ENCODE measurements at regions not wholly inside any gene's neighbourhood (a gene's known extent, or its start where the extent isn't known, plus 50 kb on each side); places are given as distances from the start of the nearest gene placed in this dataset.

DNA sequence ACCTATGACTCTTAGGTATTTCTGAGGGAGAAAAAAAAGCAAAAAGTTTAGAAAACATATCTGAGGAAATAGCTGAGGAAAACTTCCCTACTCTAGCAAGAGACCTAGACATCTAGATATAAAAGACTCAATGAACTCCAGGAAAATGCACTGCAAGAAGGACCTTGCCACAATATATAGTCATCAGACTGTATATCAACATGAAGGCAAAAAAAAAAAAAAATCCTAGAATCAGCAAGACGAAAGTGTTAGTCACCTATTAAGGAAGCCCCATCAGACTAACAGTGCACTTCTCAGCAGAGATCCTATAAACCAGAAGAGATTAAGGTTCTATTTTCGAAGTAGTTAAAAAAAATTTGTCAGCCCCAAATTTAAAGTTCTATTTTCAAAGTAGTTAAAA is 166.2 kb downstream of the TMEM38B start:
- no TSS peak for BruUV-seq (replicated peaks)
- Mint-ChIP-seq H3K4me1 (ENCODE audit: low read depth, unreplicated experiment) (peaks cover 9% of the 10 kb centered on the region), H3K9me3 (ENCODE audit: unreplicated experiment) (no peaks in the 10 kb centered on the region), H3K27ac (ENCODE audit: unreplicated experiment) (no peak overlapping the region), H3K36me3 (ENCODE audit: insufficient read depth, unreplicated experiment) (no peaks in the 10 kb centered on the region), H3K4me3 (ENCODE audit: unreplicated experiment) (no peak overlapping the region), H3K27me3 (ENCODE audit: insufficient read depth, unreplicated experiment) (peaks cover 10% of the 10 kb centered on the region)
- Histone ChIP-seq H3K9me3 (no peaks in the 10 kb centered on the region), H3K4me3 (ENCODE audit: low read depth, low read length) (no peak overlapping the region), H3K4me1 (no peaks in the 10 kb centered on the region), H3K27me3 (replicated peaks; ENCODE audit: control insufficient read depth, insufficient read depth, low read length) (no peaks in the 10 kb centered on the region), H3K36me3 (ENCODE audit: control insufficient read depth, insufficient read depth, low read length) (no peaks in the 10 kb centered on the region)
- intact Hi-C loops (cut with micrococcal nuclease; ENCODE audit: unreplicated experiment): no loop called here
- POLR2A ChIA-PET: no interaction called here
- DNase-seq: no peak
- TF ChIP-seq, protein P1, sequence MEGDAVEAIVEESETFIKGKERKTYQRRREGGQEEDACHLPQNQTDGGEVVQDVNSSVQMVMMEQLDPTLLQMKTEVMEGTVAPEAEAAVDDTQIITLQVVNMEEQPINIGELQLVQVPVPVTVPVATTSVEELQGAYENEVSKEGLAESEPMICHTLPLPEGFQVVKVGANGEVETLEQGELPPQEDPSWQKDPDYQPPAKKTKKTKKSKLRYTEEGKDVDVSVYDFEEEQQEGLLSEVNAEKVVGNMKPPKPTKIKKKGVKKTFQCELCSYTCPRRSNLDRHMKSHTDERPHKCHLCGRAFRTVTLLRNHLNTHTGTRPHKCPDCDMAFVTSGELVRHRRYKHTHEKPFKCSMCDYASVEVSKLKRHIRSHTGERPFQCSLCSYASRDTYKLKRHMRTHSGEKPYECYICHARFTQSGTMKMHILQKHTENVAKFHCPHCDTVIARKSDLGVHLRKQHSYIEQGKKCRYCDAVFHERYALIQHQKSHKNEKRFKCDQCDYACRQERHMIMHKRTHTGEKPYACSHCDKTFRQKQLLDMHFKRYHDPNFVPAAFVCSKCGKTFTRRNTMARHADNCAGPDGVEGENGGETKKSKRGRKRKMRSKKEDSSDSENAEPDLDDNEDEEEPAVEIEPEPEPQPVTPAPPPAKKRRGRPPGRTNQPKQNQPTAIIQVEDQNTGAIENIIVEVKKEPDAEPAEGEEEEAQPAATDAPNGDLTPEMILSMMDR (IDR thresholded peaks at IDR 0.05; ENCODE audit: insufficient read depth in 1 of 2, low read depth in 1 of 2, low read length in 1 of 2, severe bottlenecking in 1 of 2, unreplicated experiment in 1 of 2): no peak
- CTCF ChIA-PET: no interaction called here

- Histone ChIP-seq H3K9me3 (no peaks in the 10 kb centered on the region), H3K36me3 (ENCODE audit: control insufficient read depth, insufficient read depth, low read length) (no peaks in the 10 kb centered on the region), H3K4me1 (no peaks in the 10 kb centered on the region), H3K4me3 (ENCODE audit: low read depth, low read length) (no peak overlapping the region), H3K27me3 (replicated peaks; ENCODE audit: control insufficient read depth, insufficient read depth, low read length) (no peaks in the 10 kb centered on the region)
- ChIA-PET CTCF (no interaction called here), POLR2A (no interaction called here)
- Mint-ChIP-seq H3K36me3 (ENCODE audit: insufficient read depth, unreplicated experiment) (no peaks in the 10 kb centered on the region), H3K27me3 (ENCODE audit: insufficient read depth, unreplicated experiment) (peaks cover 10% of the 10 kb centered on the region), H3K4me1 (ENCODE audit: low read depth, unreplicated experiment) (peaks cover 9% of the 10 kb centered on the region), H3K4me3 (ENCODE audit: unreplicated experiment) (no peak overlapping the region), H3K27ac (ENCODE audit: unreplicated experiment) (no peak overlapping the region), H3K9me3 (ENCODE audit: unreplicated experiment) (no peaks in the 10 kb centered on the region)
- no TSS peak for BruUV-seq (replicated peaks)
- TF ChIP-seq, protein P1 (IDR thresholded peaks at IDR 0.05; ENCODE audit: insufficient read depth in 1 of 2, low read depth in 1 of 2, low read length in 1 of 2, severe bottlenecking in 1 of 2, unreplicated experiment in 1 of 2): no peak
- no peak for DNase-seq
- intact Hi-C loops (cut with micrococcal nuclease; ENCODE audit: unreplicated experiment): no loop called here
Observed at GRCh38 chr9:105861972-105862371, 167.6 kb downstream of the TMEM38B start.

GRCh38 chr9:105864248-105864898 is 170.0 kb downstream of the TMEM38B start:
- no peaks in the 10 kb centered on the region for H3K36me3 Mint-ChIP-seq (ENCODE audit: insufficient read depth, unreplicated experiment)
- no peak overlapping the region for H3K4me3 Mint-ChIP-seq (ENCODE audit: unreplicated experiment)
- peaks cover 5% of the 10 kb centered on the region for H3K27me3 Mint-ChIP-seq (ENCODE audit: insufficient read depth, unreplicated experiment)
- H3K4me3 ChIP-seq (ENCODE audit: low read depth, low read length): no peak overlapping the region
- TF ChIP-seq, protein P1 (IDR thresholded peaks at IDR 0.05; ENCODE audit: insufficient read depth in 1 of 2, low read depth in 1 of 2, low read length in 1 of 2, severe bottlenecking in 1 of 2, unreplicated experiment in 1 of 2): no peak
- no peak overlapping the region for H3K27ac Mint-ChIP-seq (ENCODE audit: unreplicated experiment)
- no peaks in the 10 kb centered on the region for H3K9me3 Mint-ChIP-seq (ENCODE audit: unreplicated experiment)
- ChIA-PET CTCF (no interaction called here), POLR2A (no interaction called here)
- peaks cover 2% of the 10 kb centered on the region for H3K4me1 Mint-ChIP-seq (ENCODE audit: low read depth, unreplicated experiment)
- H3K9me3 ChIP-seq: no peaks in the 10 kb centered on the region
- no peaks in the 10 kb centered on the region for H3K4me1 ChIP-seq
- no peaks in the 10 kb centered on the region for H3K36me3 ChIP-seq (ENCODE audit: control insufficient read depth, insufficient read depth, low read length)
- intact Hi-C loops (cut with micrococcal nuclease; ENCODE audit: unreplicated experiment): no loop called here
- BruUV-seq (replicated peaks): no TSS peak
- H3K27me3 ChIP-seq (replicated peaks; ENCODE audit: control insufficient read depth, insufficient read depth, low read length): no peaks in the 10 kb centered on the region
- no peak for DNase-seq
